ENCODE measurements at regions not wholly inside any gene's neighbourhood (a gene's known extent, or its start where the extent isn't known, plus 50 kb on each side); places are given as distances from the start of the nearest gene placed in this dataset.

DNA sequence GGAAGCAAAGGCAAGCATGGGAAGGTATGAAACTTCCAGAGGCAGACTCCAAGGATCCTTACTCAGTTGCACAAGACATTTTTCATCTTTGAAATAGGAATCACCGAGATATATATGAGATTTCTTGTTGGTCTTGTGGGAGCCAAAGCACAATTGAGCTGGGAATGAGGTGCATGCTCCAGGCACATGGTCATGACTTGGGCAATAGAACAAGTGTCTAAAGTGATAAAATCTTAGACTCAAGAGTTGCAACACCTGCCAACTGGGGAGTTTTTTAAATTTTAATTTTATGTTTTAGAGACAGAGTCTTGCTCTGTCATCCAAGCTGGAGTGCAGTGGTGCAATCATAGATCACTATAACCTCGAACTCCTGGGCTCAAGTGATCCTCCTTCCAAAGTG, 169.5 kb upstream of the ADCY1 start (continued):
- no peak for TF ChIP-seq JAZF1 (CRISPR knock-in tag; IDR thresholded peaks at IDR 0.05)
- no peak for TF ChIP-seq OVOL2 (CRISPR knock-in tag; IDR thresholded peaks at IDR 0.05; ENCODE audit: borderline replicate concordance)
- no peak for TF ChIP-seq ESRRA (CRISPR knock-in tag; IDR thresholded peaks at IDR 0.05; ENCODE audit: borderline replicate concordance)
- no peak for TF ChIP-seq ELF4 (CRISPR knock-in tag; IDR thresholded peaks at IDR 0.05; ENCODE audit: low read depth)
- TF ChIP-seq, protein P1, sequence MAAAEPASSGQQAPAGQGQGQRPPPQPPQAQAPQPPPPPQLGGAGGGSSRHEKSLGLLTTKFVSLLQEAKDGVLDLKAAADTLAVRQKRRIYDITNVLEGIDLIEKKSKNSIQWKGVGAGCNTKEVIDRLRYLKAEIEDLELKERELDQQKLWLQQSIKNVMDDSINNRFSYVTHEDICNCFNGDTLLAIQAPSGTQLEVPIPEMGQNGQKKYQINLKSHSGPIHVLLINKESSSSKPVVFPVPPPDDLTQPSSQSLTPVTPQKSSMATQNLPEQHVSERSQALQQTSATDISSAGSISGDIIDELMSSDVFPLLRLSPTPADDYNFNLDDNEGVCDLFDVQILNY (CRISPR knock-in tag; IDR thresholded peaks at IDR 0.05) = no peak
- TF ChIP-seq NR1H2 (CRISPR knock-in tag; IDR thresholded peaks at IDR 0.05) = no peak
- TF ChIP-seq TEAD1 (CRISPR knock-in tag; IDR thresholded peaks at IDR 0.05) = no peak
- TF ChIP-seq, protein P2, sequence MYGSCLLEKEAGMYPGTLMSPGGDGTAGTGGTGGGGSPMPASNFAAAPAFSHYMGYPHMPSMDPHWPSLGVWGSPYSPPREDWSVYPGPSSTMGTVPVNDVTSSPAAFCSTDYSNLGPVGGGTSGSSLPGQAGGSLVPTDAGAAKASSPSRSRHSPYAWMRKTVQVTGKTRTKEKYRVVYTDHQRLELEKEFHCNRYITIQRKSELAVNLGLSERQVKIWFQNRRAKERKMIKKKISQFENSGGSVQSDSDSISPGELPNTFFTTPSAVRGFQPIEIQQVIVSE (CRISPR knock-in tag; IDR thresholded peaks at IDR 0.05; ENCODE audit: borderline replicate concordance) = no peak
- TF ChIP-seq, protein P3, sequence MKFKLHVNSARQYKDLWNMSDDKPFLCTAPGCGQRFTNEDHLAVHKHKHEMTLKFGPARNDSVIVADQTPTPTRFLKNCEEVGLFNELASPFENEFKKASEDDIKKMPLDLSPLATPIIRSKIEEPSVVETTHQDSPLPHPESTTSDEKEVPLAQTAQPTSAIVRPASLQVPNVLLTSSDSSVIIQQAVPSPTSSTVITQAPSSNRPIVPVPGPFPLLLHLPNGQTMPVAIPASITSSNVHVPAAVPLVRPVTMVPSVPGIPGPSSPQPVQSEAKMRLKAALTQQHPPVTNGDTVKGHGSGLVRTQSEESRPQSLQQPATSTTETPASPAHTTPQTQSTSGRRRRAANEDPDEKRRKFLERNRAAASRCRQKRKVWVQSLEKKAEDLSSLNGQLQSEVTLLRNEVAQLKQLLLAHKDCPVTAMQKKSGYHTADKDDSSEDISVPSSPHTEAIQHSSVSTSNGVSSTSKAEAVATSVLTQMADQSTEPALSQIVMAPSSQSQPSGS (CRISPR knock-in tag; IDR thresholded peaks at IDR 0.05; ENCODE audit: borderline replicate concordance, low read depth) = no peak
- no peak for TF ChIP-seq TP53 (CRISPR knock-in tag; IDR thresholded peaks at IDR 0.05)
- TF ChIP-seq, protein P4, sequence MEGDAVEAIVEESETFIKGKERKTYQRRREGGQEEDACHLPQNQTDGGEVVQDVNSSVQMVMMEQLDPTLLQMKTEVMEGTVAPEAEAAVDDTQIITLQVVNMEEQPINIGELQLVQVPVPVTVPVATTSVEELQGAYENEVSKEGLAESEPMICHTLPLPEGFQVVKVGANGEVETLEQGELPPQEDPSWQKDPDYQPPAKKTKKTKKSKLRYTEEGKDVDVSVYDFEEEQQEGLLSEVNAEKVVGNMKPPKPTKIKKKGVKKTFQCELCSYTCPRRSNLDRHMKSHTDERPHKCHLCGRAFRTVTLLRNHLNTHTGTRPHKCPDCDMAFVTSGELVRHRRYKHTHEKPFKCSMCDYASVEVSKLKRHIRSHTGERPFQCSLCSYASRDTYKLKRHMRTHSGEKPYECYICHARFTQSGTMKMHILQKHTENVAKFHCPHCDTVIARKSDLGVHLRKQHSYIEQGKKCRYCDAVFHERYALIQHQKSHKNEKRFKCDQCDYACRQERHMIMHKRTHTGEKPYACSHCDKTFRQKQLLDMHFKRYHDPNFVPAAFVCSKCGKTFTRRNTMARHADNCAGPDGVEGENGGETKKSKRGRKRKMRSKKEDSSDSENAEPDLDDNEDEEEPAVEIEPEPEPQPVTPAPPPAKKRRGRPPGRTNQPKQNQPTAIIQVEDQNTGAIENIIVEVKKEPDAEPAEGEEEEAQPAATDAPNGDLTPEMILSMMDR (IDR thresholded peaks at IDR 0.05) = no peak
- no peak for TF ChIP-seq GRHL2 (CRISPR knock-in tag; IDR thresholded peaks at IDR 0.05; ENCODE audit: insufficient replicate concordance, severe bottlenecking)
- TF ChIP-seq SMAD3 (CRISPR knock-in tag; IDR thresholded peaks at IDR 0.05; ENCODE audit: borderline replicate concordance) = no peak
- TF ChIP-seq, protein P5, sequence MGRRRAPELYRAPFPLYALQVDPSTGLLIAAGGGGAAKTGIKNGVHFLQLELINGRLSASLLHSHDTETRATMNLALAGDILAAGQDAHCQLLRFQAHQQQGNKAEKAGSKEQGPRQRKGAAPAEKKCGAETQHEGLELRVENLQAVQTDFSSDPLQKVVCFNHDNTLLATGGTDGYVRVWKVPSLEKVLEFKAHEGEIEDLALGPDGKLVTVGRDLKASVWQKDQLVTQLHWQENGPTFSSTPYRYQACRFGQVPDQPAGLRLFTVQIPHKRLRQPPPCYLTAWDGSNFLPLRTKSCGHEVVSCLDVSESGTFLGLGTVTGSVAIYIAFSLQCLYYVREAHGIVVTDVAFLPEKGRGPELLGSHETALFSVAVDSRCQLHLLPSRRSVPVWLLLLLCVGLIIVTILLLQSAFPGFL (CRISPR knock-in tag; IDR thresholded peaks at IDR 0.05; ENCODE audit: borderline replicate concordance) = no peak

DNA sequence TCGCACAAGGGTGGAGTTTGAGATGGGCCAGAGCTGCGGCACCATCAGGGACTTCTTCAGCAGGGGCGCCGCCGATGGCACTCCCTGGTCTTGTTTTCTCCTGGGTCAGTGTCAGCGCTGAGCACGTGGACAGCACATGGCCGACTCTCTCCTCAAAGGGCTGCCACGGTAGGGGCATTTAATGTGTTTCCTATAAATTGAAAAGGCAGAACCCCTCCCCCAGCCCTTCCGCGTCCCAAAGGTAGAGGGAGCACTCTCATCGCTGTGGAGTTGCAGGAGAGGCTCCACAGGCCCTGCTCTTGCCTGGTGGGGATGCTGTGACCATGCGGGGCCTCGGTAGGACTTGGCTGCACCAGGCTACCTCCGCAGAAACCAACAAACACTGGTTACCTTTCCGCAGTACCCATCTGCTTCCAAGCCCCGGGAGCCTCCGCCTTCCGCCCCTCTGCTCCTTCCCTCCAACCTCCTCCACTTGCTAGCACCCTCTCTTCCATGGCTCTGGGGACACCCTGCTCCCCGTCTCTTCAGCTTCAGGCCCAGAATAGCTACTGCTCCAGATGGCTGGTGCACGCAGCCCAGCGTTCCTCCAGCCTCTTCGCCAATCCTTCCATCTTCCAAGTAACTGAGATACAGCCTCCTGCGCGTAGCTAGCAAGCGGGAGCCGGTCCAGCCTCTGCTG, 166.3 kb upstream of the ADCY1 start:
- H3K4me1 Mint-ChIP-seq = no peaks in the 10 kb centered on the region
- peak; percentile 76 for DNase-seq (ENCODE audit: low spot score)
- peaks cover 16% of the 10 kb centered on the region for H3K36me3 Mint-ChIP-seq
- peak; percentile 98 for ATAC-seq
- ChIA-PET POLR2A (no interaction called here), CTCF (interaction anchor here (0.7 to 1.7 kb wide), 6 partner anchors 15 to 276 kb away, joined by 3 to 6 read pairs (median 3); no protein-coding TSS in a partner anchor)
- H3K27ac Mint-ChIP-seq = no peak overlapping the region
- H3K9me3 Mint-ChIP-seq = peaks cover 38% of the 10 kb centered on the region
- H3K27me3 Mint-ChIP-seq (ENCODE audit: low read depth) = peaks cover 6% of the 10 kb centered on the region; the same call in 1 of the 2 replicates
- no peak overlapping the region for H3K4me3 Mint-ChIP-seq
- TF ChIP-seq, protein P4 (IDR thresholded peaks at IDR 0.05) = peak; percentile 39
- TF ChIP-seq, protein P6, sequence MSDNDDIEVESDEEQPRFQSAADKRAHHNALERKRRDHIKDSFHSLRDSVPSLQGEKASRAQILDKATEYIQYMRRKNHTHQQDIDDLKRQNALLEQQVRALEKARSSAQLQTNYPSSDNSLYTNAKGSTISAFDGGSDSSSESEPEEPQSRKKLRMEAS (CRISPR knock-in tag; IDR thresholded peaks at IDR 0.05) = peak; percentile 71; the same call in 1 of the 2 replicates
- TF ChIP-seq ZNF416 (CRISPR knock-in tag; IDR thresholded peaks at IDR 0.05) (no peak), NFATC4 (CRISPR knock-in tag; IDR thresholded peaks at IDR 0.05) (no peak), PRRX2 (CRISPR knock-in tag; IDR thresholded peaks at IDR 0.05) (no peak), FOXK1 (CRISPR knock-in tag; IDR thresholded peaks at IDR 0.05) (no peak), ATF1 (CRISPR knock-in tag; IDR thresholded peaks at IDR 0.05) (no peak)
- TF ChIP-seq, protein P7, sequence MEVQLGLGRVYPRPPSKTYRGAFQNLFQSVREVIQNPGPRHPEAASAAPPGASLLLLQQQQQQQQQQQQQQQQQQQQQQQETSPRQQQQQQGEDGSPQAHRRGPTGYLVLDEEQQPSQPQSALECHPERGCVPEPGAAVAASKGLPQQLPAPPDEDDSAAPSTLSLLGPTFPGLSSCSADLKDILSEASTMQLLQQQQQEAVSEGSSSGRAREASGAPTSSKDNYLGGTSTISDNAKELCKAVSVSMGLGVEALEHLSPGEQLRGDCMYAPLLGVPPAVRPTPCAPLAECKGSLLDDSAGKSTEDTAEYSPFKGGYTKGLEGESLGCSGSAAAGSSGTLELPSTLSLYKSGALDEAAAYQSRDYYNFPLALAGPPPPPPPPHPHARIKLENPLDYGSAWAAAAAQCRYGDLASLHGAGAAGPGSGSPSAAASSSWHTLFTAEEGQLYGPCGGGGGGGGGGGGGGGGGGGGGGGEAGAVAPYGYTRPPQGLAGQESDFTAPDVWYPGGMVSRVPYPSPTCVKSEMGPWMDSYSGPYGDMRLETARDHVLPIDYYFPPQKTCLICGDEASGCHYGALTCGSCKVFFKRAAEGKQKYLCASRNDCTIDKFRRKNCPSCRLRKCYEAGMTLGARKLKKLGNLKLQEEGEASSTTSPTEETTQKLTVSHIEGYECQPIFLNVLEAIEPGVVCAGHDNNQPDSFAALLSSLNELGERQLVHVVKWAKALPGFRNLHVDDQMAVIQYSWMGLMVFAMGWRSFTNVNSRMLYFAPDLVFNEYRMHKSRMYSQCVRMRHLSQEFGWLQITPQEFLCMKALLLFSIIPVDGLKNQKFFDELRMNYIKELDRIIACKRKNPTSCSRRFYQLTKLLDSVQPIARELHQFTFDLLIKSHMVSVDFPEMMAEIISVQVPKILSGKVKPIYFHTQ (CRISPR knock-in tag; IDR thresholded peaks at IDR 0.05) = no peak
- TF ChIP-seq, protein P8, sequence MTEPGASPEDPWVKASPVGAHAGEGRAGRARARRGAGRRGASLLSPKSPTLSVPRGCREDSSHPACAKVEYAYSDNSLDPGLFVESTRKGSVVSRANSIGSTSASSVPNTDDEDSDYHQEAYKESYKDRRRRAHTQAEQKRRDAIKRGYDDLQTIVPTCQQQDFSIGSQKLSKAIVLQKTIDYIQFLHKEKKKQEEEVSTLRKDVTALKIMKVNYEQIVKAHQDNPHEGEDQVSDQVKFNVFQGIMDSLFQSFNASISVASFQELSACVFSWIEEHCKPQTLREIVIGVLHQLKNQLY (CRISPR knock-in tag; IDR thresholded peaks at IDR 0.05) = no peak

All from WTC11 (cell line).